T47D (cell line): ENCODE measurements at regions not wholly inside any gene's neighbourhood (a gene's known extent, or its start where the extent isn't known, plus 50 kb on each side); places are given as distances from the start of the nearest gene placed in this dataset.
"Not testable (repeated sequence)": the region's sequence is repeated elsewhere in the genome, so short reads cannot be mapped to it uniquely, and the experiment has no call there.

Experiments
- DNase-seq, 2 experiments: peaks; one replicate each; pipeline versions ENCODE4 v3.0.0 to v3.0.0-alpha.2; 2011 to 2012; ENCODE audit warnings: low read depth in 1 of 2, low spot score in 1 of 2
- in situ Hi-C: cut with HindIII; loops from 2 replicates; pipeline ENCODE4 v1.10.0; 2016; ENCODE audit warnings: low sequenced_read_pairs, low pct_unique_long_range_greater_than_20kb

- DNase-seq, in situ Hi-C loops: not testable (repeated sequence)
Observed at GRCh38 chr16:22572331-22573224, 61.9 kb downstream of the NPIPB5 start.

- in situ Hi-C loops, DNase-seq: not testable (repeated sequence)
Observed at GRCh38 chr16:22573225-22573530, 62.5 kb downstream of the NPIPB5 start.

- DNase-seq, in situ Hi-C loops: not testable (repeated sequence)
Observed at GRCh38 chr16:22576506-22576905, 65.8 kb downstream of the NPIPB5 start.

GRCh38 chr16:22583195-22583594, 72.5 kb downstream of the NPIPB5 start:
- DNase-seq, in situ Hi-C loops: not testable (repeated sequence)

- DNase-seq, in situ Hi-C loops: not testable (repeated sequence)
Observed at GRCh38 chr16:22584459-22584858, 73.8 kb downstream of the NPIPB5 start.

- in situ Hi-C loops, DNase-seq: not testable (repeated sequence)
Observed at GRCh38 chr16:22584941-22585340, 74.2 kb downstream of the NPIPB5 start.

GRCh38 chr16:22585431-22585830, 74.7 kb downstream of the NPIPB5 start:
- in situ Hi-C loops = not testable (repeated sequence)

GRCh38 chr16:22586732-22587131, 76.0 kb downstream of the NPIPB5 start:
- DNase-seq, in situ Hi-C loops: not testable (repeated sequence)

More at GRCh38 chr16:22585431-22585830, 74.7 kb downstream of the NPIPB5 start:
- DNase-seq = not testable (repeated sequence)

- DNase-seq, in situ Hi-C loops: not testable (repeated sequence)
Observed at GRCh38 chr16:22589757-22590156, 79.1 kb downstream of the NPIPB5 start.

- DNase-seq = not testable (repeated sequence)
Observed at GRCh38 chr16:22596445-22597045, 85.9 kb downstream of the NPIPB5 start.

GRCh38 chr16:22603744-22604143, 93.1 kb downstream of the NPIPB5 start:
- in situ Hi-C loops, DNase-seq: not testable (repeated sequence)

More at GRCh38 chr16:22596445-22597045, 85.9 kb downstream of the NPIPB5 start:
- in situ Hi-C loops = not testable (repeated sequence)

- DNase-seq, in situ Hi-C loops: not testable (repeated sequence)
Observed at GRCh38 chr16:22606619-22607018, 95.9 kb downstream of the NPIPB5 start.

- DNase-seq, in situ Hi-C loops: not testable (repeated sequence)
Observed at GRCh38 chr16:22609798-22610197, 99.1 kb downstream of the NPIPB5 start.

GRCh38 chr16:22611128-22611527, 100.4 kb downstream of the NPIPB5 start:
- in situ Hi-C loops, DNase-seq: not testable (repeated sequence)
